ENCODE measurements at regions not wholly inside any gene's neighbourhood (a gene's known extent, or its start where the extent isn't known, plus 50 kb on each side); places are given as distances from the start of the nearest gene placed in this dataset.

- H3K27me3 ChIP-seq: no peaks in the 10 kb centered on the region
- H3K36me3 ChIP-seq: no peaks in the 10 kb centered on the region
- H3K9me3 ChIP-seq (ENCODE audit: low read depth): no peaks in the 10 kb centered on the region
- no peak overlapping the region for H3K4me3 ChIP-seq
- no peak for TF ChIP-seq CTCF (IDR thresholded peaks at IDR 0.05; ENCODE audit: low read depth, low read length)
- no peak for DNase-seq (ENCODE audit: low read depth in 1 of 2, low spot score in 1 of 2)
- H3K27ac ChIP-seq: no peak overlapping the region
- H3K4me1 ChIP-seq (ENCODE audit: low read depth): no peaks in the 10 kb centered on the region
These were observed 87.8 kb upstream of the GOT2 start for GRCh38 chr16:58821886-58822285.

- H3K4me1 ChIP-seq (ENCODE audit: low read depth): no peaks in the 10 kb centered on the region
- no peak for DNase-seq (ENCODE audit: low read depth in 1 of 2, low spot score in 1 of 2)
- H3K9me3 ChIP-seq (ENCODE audit: low read depth): no peaks in the 10 kb centered on the region
- H3K27me3 ChIP-seq: no peaks in the 10 kb centered on the region
- no peaks in the 10 kb centered on the region for H3K36me3 ChIP-seq
- H3K4me3 ChIP-seq: no peak overlapping the region
- H3K27ac ChIP-seq: no peak overlapping the region
- TF ChIP-seq CTCF (IDR thresholded peaks at IDR 0.05; ENCODE audit: low read depth, low read length): no peak
These were observed 86.3 kb upstream of the GOT2 start for GRCh38 chr16:58820411-58820810.

DNA sequence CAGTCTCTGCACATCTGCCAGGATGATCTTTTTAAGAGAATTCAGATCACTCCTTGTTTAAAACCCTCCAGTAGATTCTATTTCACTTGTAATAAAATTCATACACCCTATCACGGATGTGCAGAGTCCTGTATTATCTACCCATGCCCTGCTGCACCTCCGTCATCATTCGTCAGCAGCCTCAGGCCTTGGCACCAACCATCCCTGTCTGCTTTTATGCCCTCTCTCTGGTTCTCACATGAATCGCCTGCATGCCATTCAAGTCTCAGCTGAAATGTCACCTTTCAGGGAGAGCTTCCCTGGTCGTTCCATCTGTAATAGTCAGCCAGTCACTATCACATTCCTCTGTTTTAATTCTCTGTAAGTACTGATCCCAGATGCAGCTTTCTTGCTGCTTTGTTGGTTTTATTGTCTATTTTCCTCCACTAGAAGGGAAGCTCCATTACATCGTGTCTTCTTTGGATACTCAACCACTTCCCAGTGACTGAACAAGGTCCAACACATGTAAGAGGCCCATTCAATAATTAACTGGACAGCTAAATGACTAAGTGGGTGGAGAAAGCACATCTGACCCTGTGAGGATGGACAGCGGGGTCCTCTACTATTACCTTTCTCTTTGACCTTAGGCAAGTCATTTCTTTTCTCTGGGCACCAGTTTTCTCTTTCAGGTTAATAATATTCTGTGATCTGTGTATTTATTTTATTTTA is 81.2 kb upstream of the GOT2 start:
- Histone ChIP-seq H3K27ac (no peak overlapping the region), H3K27me3 (no peaks in the 10 kb centered on the region), H3K9me3 (ENCODE audit: low read depth) (no peaks in the 10 kb centered on the region), H3K4me1 (ENCODE audit: low read depth) (no peaks in the 10 kb centered on the region), H3K4me3 (no peak overlapping the region), H3K36me3 (no peaks in the 10 kb centered on the region)
- no peak for TF ChIP-seq CTCF (IDR thresholded peaks at IDR 0.05; ENCODE audit: low read depth, low read length)
- no peak for DNase-seq (ENCODE audit: low read depth in 1 of 2, low spot score in 1 of 2)

- TF ChIP-seq CTCF (IDR thresholded peaks at IDR 0.05; ENCODE audit: low read depth, low read length): peak; percentile 94
- H3K27me3 ChIP-seq: no peaks in the 10 kb centered on the region
- H3K4me1 ChIP-seq (ENCODE audit: low read depth): no peaks in the 10 kb centered on the region
- H3K27ac ChIP-seq: no peak overlapping the region
- no peaks in the 10 kb centered on the region for H3K36me3 ChIP-seq
- H3K4me3 ChIP-seq: peak overlapping the region; percentile 33
- H3K9me3 ChIP-seq (ENCODE audit: low read depth): no peaks in the 10 kb centered on the region
- peak; percentile 54 to 75 for DNase-seq (ENCODE audit: low read depth in 1 of 2, low spot score in 1 of 2)
These were observed 80.3 kb upstream of the GOT2 start for GRCh38 chr16:58814348-58814801.

- H3K4me1 ChIP-seq (ENCODE audit: low read depth): no peaks in the 10 kb centered on the region
- TF ChIP-seq CTCF (IDR thresholded peaks at IDR 0.05; ENCODE audit: low read depth, low read length): no peak
- no peak for DNase-seq (ENCODE audit: low read depth in 1 of 2, low spot score in 1 of 2)
- H3K36me3 ChIP-seq: no peaks in the 10 kb centered on the region
- H3K4me3 ChIP-seq: no peak overlapping the region
- no peaks in the 10 kb centered on the region for H3K27me3 ChIP-seq
- H3K27ac ChIP-seq: no peak overlapping the region
- no peaks in the 10 kb centered on the region for H3K9me3 ChIP-seq (ENCODE audit: low read depth)
These were observed 75.1 kb upstream of the GOT2 start for GRCh38 chr16:58809213-58809612.

Measured in cardiac muscle cell (in vitro differentiated cells and primary cell).